RWPE2 (cell line): ENCODE measurements at regions not wholly inside any gene's neighbourhood (a gene's known extent, or its start where the extent isn't known, plus 50 kb on each side); places are given as distances from the start of the nearest gene placed in this dataset.

Experiments
- ATAC-seq: fragments of 200-7000 bp; cut with Tn5 transposase; 3 replicates; pipeline ENCODE4 v1.9.1; 2021; ENCODE audit warnings: low read depth
- DNase-seq: peaks from one replicate; pipeline ENCODE4 v3.0.0-alpha.2; 2020; ENCODE audit warnings: low spot score
- H3K27ac ChIP-seq: fragments of 450-650 bp; 2 replicates; pipeline ENCODE4 v1.5.1; 2017; ENCODE audit warnings: mild to moderate bottlenecking; ENCODE audit not compliant: poor library complexity, severe bottlenecking
- H3K27me3 ChIP-seq: fragments of 250-450 bp; sonication (Bioruptor Pico); 2 replicates; pipeline ENCODE4 v1.5.1; 2021; ENCODE audit warnings: mild to moderate bottlenecking, moderate library complexity; ENCODE audit not compliant: insufficient read depth, poor library complexity, severe bottlenecking
- H3K36me3 ChIP-seq: fragments of 250-450 bp; sonication (Bioruptor Pico); 2 replicates; pipeline ENCODE4 v1.5.1; 2020; ENCODE audit warnings: low read depth, mild to moderate bottlenecking, moderate library complexity
- H3K4me1 ChIP-seq: fragments of 250-450 bp; sonication (Bioruptor Pico); 2 replicates; pipeline ENCODE4 v1.5.1; 2021; ENCODE audit warnings: mild to moderate bottlenecking, moderate library complexity; ENCODE audit not compliant: insufficient read depth, poor library complexity, severe bottlenecking
- H3K4me3 ChIP-seq: fragments of 250-450 bp; sonication (Bioruptor Pico); 2 replicates; pipeline ENCODE4 v1.5.1; 2021; ENCODE audit warnings: mild to moderate bottlenecking, moderate library complexity; ENCODE audit not compliant: severe bottlenecking
- H3K9me3 ChIP-seq: fragments of 250-450 bp; sonication (Bioruptor Pico); 2 replicates; pipeline ENCODE4 v1.5.1; 2021; ENCODE audit warnings: mild to moderate bottlenecking, moderate library complexity; ENCODE audit not compliant: severe bottlenecking
- CTCF ChIP-seq: fragments of 450-650 bp; IDR thresholded peaks from one replicate; pipeline ENCODE4 v1.5.1; 2017; ENCODE audit warnings: mild to moderate bottlenecking, moderate library complexity; ENCODE audit not compliant: poor library complexity, severe bottlenecking

GRCh38 chr3:176469694-176470205, 727.5 kb downstream of the TBL1XR1 start:
- Histone ChIP-seq H3K4me1 (no peaks in the 10 kb centered on the region), H3K4me3 (no peak overlapping the region), H3K9me3 (no peaks in the 10 kb centered on the region), H3K27me3 (no peaks in the 10 kb centered on the region), H3K36me3 (no peaks in the 10 kb centered on the region), H3K27ac (no peak overlapping the region)
- TF ChIP-seq CTCF, result no peak
- DNase-seq, result no peak
- ATAC-seq, result no peak

DNA sequence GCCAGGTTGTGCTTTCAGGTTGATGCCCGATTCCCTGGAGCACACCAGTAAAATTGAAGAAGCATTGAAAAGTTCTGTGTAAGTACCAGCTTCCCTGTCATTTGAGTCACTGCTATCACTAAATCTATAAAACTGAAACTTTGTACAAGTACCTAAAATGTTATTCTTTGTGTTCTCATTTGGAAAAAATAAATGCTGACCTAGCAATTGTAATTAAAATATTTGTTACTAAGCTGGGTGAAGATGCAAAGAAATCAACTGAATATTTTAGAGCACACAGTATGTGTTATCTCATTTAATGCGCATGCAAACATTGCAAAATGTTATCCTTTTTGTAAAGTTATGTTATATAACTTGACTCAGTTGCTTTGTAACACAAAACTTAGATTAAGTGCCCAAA, 733.7 kb downstream of the TBL1XR1 start:
- no peak overlapping the region for H3K4me3 ChIP-seq
- DNase-seq, result no peak
- H3K27ac ChIP-seq, result no peak overlapping the region
- TF ChIP-seq CTCF, result no peak
- H3K27me3 ChIP-seq, result no peaks in the 10 kb centered on the region
- no peaks in the 10 kb centered on the region for H3K4me1 ChIP-seq
- H3K9me3 ChIP-seq, result no peaks in the 10 kb centered on the region
- H3K36me3 ChIP-seq, result no peaks in the 10 kb centered on the region
- no peak for ATAC-seq

GRCh38 chr3:176447369-176447768, 749.9 kb downstream of the TBL1XR1 start:
- Histone ChIP-seq H3K9me3 (no peaks in the 10 kb centered on the region), H3K4me3 (no peak overlapping the region), H3K4me1 (no peaks in the 10 kb centered on the region), H3K36me3 (no peaks in the 10 kb centered on the region), H3K27ac (no peak overlapping the region), H3K27me3 (no peaks in the 10 kb centered on the region)
- TF ChIP-seq CTCF, result no peak
- ATAC-seq, result no peak
- DNase-seq, result no peak

DNA sequence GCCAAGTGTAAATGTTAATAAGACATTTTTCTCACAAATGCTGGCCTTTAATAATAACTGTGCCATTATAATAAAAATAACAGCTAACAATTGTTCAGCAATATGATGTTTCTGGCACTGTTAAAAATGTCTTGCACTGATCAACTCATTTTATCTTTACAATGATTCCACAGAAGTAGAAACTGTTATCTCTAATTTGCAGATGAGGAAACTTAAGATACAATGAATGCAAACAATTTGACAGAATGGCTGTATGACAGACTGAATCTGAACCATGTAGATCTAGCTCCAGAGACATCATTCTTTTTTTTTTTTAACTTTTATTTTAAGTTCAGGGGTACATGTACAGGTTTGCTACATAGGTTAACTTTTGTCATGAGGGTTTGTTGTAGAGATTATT, 755.0 kb downstream of the TBL1XR1 start:
- no peak for ATAC-seq
- TF ChIP-seq CTCF, result no peak
- Histone ChIP-seq H3K4me3 (no peak overlapping the region), H3K27me3 (no peaks in the 10 kb centered on the region), H3K36me3 (no peaks in the 10 kb centered on the region), H3K9me3 (no peaks in the 10 kb centered on the region), H3K27ac (no peak overlapping the region), H3K4me1 (no peaks in the 10 kb centered on the region)
- DNase-seq, result no peak

DNA sequence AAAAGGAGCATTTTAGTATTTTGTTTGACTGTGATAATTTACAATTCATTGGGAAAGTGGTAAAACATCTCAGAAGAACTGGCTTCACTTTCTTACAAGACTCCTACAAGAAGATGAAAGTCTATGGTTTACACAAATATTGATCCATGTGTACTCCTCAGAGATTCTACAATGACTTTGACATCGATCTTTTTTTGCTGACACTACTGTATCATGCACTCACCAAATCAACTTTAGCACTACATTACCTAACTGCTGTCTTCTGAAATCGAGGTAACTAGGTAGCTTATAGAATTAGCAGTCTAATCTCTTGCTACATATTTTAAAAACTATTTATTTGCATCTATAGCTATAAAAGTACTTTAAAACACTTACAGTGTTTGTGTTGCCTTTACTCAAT, 757.6 kb downstream of the TBL1XR1 start:
- H3K9me3 ChIP-seq, result no peaks in the 10 kb centered on the region
- no peak for ATAC-seq
- H3K4me3 ChIP-seq, result no peak overlapping the region

More for the DNA sequence above, 757.6 kb downstream of the TBL1XR1 start:
- Histone ChIP-seq H3K4me1 (no peaks in the 10 kb centered on the region), H3K27ac (no peak overlapping the region), H3K27me3 (no peaks in the 10 kb centered on the region), H3K36me3 (no peaks in the 10 kb centered on the region)
- DNase-seq, result no peak
- TF ChIP-seq CTCF, result no peak
